ENCODE measurements at regions not wholly inside any gene's neighbourhood (a gene's known extent, or its start where the extent isn't known, plus 50 kb on each side); places are given as distances from the start of the nearest gene placed in this dataset.

DNA sequence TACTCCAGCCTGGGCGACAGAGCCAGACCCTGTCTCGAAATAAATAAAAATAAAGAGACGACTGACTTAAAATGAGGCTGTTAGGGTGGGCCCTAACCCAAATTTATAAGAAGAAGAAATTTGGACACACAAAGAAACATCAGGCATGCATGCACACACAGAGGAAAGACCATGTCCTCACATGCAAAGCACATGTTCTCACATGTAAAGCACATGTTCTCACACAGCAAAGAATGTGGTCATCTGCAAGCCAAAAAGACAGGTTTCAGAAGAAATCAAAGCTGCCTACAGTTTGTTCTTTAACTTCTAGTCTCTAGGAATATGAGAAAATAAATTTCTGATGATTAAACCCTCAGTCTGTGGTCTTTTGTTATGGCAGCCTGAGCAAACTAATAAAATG is 132.3 kb upstream of the CRIM1 start:
- H3K9me3 Mint-ChIP-seq = peaks cover 0 to under 1% (median 0%) of the 10 kb centered on the region in 7 donors
- no peak overlapping the region for H3K27ac ChIP-seq (ENCODE audit: low read depth in 1 of 2, low read length in 2 of 2)
- H3K4me1 Mint-ChIP-seq = no peaks in the 10 kb centered on the region
- no peak overlapping the region for H3K9ac ChIP-seq (ENCODE audit: insufficient read depth, low read length, poor library complexity, severe bottlenecking)
- no peak overlapping the region for H3K4me3 Mint-ChIP-seq
- no CpG with 5 or more reads among the region's 3 CpGs for WGBS (ENCODE audit: insufficient coverage)
- no peaks in the 10 kb centered on the region for H3K79me2 ChIP-seq (ENCODE audit: insufficient read depth, low read length)
- DNase-seq = no peak
- H3K36me3 ChIP-seq (replicated peaks in 1 of 2; ENCODE audit: control insufficient read depth in 1 of 2, insufficient read depth in 2 of 2, low read length in 2 of 2) = no peaks in the 10 kb centered on the region
- intact Hi-C loops (cut with micrococcal nuclease) = no loop called here
- H4K20me1 ChIP-seq (ENCODE audit: insufficient read depth, low read length) = no peaks in the 10 kb centered on the region
- peaks cover 0 to 2% (median 0%) of the 10 kb centered on the region in 3 donors for H3K27me3 Mint-ChIP-seq (ENCODE audit: low read depth in 3 of 3)
- no peaks in the 10 kb centered on the region for H3K4me1 ChIP-seq (ENCODE audit: control insufficient read depth in 1 of 2, insufficient read depth in 2 of 2, low read length in 2 of 2)
- H3K4me3 ChIP-seq (replicated peaks in 1 of 3; ENCODE audit: low read depth in 2 of 3, low read length in 3 of 3) = no peak overlapping the region
- H3K27me3 ChIP-seq (ENCODE audit: control insufficient read depth in 2 of 2, insufficient read depth in 2 of 2, low read length in 2 of 2) = no peaks in the 10 kb centered on the region
- TF ChIP-seq, protein P1, sequence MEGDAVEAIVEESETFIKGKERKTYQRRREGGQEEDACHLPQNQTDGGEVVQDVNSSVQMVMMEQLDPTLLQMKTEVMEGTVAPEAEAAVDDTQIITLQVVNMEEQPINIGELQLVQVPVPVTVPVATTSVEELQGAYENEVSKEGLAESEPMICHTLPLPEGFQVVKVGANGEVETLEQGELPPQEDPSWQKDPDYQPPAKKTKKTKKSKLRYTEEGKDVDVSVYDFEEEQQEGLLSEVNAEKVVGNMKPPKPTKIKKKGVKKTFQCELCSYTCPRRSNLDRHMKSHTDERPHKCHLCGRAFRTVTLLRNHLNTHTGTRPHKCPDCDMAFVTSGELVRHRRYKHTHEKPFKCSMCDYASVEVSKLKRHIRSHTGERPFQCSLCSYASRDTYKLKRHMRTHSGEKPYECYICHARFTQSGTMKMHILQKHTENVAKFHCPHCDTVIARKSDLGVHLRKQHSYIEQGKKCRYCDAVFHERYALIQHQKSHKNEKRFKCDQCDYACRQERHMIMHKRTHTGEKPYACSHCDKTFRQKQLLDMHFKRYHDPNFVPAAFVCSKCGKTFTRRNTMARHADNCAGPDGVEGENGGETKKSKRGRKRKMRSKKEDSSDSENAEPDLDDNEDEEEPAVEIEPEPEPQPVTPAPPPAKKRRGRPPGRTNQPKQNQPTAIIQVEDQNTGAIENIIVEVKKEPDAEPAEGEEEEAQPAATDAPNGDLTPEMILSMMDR (IDR thresholded peaks at IDR 0.05) = no peak
- no peaks in the 10 kb centered on the region for H3K36me3 Mint-ChIP-seq
- H3K9me3 ChIP-seq (replicated peaks in 1 of 2; ENCODE audit: control insufficient read depth in 1 of 2, insufficient read depth in 1 of 2, low read length in 2 of 2) = no peaks in the 10 kb centered on the region
- no peak overlapping the region for H3K27ac Mint-ChIP-seq
- no peak overlapping the region for H2AFZ ChIP-seq (ENCODE audit: insufficient read depth, low read depth, low read length, poor library complexity, severe bottlenecking)
- no peak overlapping the region for H3K4me2 ChIP-seq (replicated peaks; ENCODE audit: extremely low read depth, low read length, poor library complexity, severe bottlenecking)

DNA sequence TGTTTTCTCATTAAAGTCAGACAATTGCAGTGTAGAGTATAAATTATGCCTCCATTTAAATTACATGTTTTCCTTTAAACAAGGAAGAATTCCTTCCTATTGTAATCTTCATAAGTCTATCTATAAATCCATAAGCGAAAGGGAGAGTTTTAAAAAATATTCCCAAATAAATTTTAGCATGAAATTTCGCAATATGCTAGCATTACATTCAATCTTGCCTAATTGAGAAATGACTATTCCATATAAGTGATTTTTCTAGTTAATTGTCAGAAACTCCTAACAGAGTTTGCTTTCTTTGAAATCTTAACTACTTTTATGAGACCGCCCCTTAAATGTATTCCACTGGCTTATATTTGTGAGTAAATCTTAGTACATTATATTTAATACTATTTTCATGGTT is 133.1 kb upstream of the CRIM1 start:
- Mint-ChIP-seq H3K9me3 (peaks cover 0 to 4% (median 2%) of the 10 kb centered on the region in 7 donors), H3K4me1 (no peaks in the 10 kb centered on the region), H3K36me3 (no peaks in the 10 kb centered on the region), H3K27me3 (ENCODE audit: low read depth in 3 of 3) (peaks cover 0 to 2% (median 0%) of the 10 kb centered on the region in 3 donors), H3K4me3 (no peak overlapping the region), H3K27ac (no peak overlapping the region)
- Histone ChIP-seq H3K4me1 (ENCODE audit: control insufficient read depth in 1 of 2, insufficient read depth in 2 of 2, low read length in 2 of 2) (no peaks in the 10 kb centered on the region), H3K27ac (ENCODE audit: low read depth in 1 of 2, low read length in 2 of 2) (no peak overlapping the region), H4K20me1 (ENCODE audit: insufficient read depth, low read length) (no peaks in the 10 kb centered on the region), H3K9me3 (replicated peaks in 1 of 2; ENCODE audit: control insufficient read depth in 1 of 2, insufficient read depth in 1 of 2, low read length in 2 of 2) (no peaks in the 10 kb centered on the region), H3K4me3 (replicated peaks in 1 of 3; ENCODE audit: low read depth in 2 of 3, low read length in 3 of 3) (no peak overlapping the region), H3K36me3 (replicated peaks in 1 of 2; ENCODE audit: control insufficient read depth in 1 of 2, insufficient read depth in 2 of 2, low read length in 2 of 2) (no peaks in the 10 kb centered on the region), H2AFZ (ENCODE audit: insufficient read depth, low read depth, low read length, poor library complexity, severe bottlenecking) (no peak overlapping the region), H3K9ac (ENCODE audit: insufficient read depth, low read length, poor library complexity, severe bottlenecking) (no peak overlapping the region), H3K79me2 (ENCODE audit: insufficient read depth, low read length) (no peaks in the 10 kb centered on the region), H3K27me3 (ENCODE audit: control insufficient read depth in 2 of 2, insufficient read depth in 2 of 2, low read length in 2 of 2) (no peaks in the 10 kb centered on the region), H3K4me2 (replicated peaks; ENCODE audit: extremely low read depth, low read length, poor library complexity, severe bottlenecking) (no peak overlapping the region)
- TF ChIP-seq, protein P1 (IDR thresholded peaks at IDR 0.05) = no peak
- intact Hi-C loops (cut with micrococcal nuclease) = no loop called here
- no CpG with 5 or more reads among the region's 3 CpGs for WGBS (ENCODE audit: insufficient coverage)
- DNase-seq = no peak

All from CD14-positive monocyte (primary cell).